ENCODE measurements at regions not wholly inside any gene's neighbourhood (a gene's known extent, or its start where the extent isn't known, plus 50 kb on each side); places are given as distances from the start of the nearest gene placed in this dataset.

DNA sequence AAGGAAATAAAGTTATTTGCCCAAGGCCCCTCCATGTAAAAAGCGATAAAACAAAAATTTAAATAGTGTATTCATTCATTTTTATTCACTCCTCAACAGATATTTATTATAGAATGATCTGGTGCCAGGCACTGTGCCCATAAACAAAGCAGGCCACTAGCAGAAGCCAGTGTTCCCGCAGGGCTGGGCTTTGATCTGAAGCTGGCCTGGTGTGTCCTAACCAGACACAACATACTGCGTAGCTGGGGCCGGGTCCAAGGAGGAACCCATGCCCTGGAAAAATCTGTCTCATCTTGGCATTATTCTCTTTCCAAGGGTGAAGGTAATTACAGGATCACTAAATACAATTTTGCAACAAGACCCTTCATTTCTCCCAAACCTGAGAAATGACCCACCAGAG lies 537.4 kb upstream of the CDH5 start:
- H3K4me3 ChIP-seq (replicated peaks; ENCODE audit: low read depth, low read length) = no peak overlapping the region
- TF ChIP-seq, protein P1, sequence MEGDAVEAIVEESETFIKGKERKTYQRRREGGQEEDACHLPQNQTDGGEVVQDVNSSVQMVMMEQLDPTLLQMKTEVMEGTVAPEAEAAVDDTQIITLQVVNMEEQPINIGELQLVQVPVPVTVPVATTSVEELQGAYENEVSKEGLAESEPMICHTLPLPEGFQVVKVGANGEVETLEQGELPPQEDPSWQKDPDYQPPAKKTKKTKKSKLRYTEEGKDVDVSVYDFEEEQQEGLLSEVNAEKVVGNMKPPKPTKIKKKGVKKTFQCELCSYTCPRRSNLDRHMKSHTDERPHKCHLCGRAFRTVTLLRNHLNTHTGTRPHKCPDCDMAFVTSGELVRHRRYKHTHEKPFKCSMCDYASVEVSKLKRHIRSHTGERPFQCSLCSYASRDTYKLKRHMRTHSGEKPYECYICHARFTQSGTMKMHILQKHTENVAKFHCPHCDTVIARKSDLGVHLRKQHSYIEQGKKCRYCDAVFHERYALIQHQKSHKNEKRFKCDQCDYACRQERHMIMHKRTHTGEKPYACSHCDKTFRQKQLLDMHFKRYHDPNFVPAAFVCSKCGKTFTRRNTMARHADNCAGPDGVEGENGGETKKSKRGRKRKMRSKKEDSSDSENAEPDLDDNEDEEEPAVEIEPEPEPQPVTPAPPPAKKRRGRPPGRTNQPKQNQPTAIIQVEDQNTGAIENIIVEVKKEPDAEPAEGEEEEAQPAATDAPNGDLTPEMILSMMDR (IDR thresholded peaks at IDR 0.05; ENCODE audit: low read depth, low read length, missing control alignments) = no peak
- no peak for DNase-seq (ENCODE audit: extremely low read depth, low read depth)

DNA sequence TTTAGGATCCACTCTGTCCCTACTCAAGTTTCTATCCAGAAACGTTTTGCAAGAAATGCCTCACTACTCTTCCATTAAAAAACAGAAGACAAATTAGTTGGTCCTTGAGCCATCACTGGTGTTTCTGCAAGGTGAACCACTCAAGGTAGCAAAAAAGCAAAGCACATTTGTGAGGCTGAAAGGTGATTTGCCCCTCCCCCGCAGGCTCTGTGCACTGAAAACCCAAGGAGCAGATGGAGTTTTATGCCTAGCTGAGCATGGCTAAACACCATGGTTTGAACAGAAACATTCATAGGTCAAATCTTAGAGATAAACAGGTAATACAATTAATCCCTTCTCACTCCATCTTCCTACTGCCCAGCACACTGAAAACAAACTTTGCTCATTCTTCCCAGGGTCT lies 538.2 kb upstream of the CDH5 start:
- H3K4me3 ChIP-seq (replicated peaks; ENCODE audit: low read depth, low read length) = no peak overlapping the region
- TF ChIP-seq, protein P1 (IDR thresholded peaks at IDR 0.05; ENCODE audit: low read depth, low read length, missing control alignments) = no peak
- DNase-seq (ENCODE audit: extremely low read depth, low read depth) = no peak

DNA sequence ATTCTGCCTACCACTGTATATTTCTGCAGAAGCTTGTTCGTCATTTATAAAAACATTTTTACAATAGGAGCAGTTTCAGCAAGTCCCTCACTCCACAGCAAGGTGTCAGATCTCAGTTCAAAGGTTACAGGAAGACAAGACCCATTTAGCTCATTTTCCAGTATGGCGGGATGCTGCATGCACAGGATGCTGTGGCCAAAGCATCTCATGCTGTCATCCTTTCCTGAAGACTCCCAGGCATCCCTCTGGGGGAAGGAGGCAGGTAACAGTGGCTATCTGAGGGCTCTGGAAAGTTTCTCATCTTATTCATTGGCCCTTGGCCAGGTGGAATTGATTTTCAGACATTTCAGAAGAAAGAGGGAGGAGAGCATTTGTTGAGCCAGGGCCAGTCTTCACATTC lies 539.3 kb upstream of the CDH5 start:
- DNase-seq (ENCODE audit: extremely low read depth, low read depth) = no peak
- TF ChIP-seq, protein P1 (IDR thresholded peaks at IDR 0.05; ENCODE audit: low read depth, low read length, missing control alignments) = no peak
- no peak overlapping the region for H3K4me3 ChIP-seq (replicated peaks; ENCODE audit: low read depth, low read length)

DNA sequence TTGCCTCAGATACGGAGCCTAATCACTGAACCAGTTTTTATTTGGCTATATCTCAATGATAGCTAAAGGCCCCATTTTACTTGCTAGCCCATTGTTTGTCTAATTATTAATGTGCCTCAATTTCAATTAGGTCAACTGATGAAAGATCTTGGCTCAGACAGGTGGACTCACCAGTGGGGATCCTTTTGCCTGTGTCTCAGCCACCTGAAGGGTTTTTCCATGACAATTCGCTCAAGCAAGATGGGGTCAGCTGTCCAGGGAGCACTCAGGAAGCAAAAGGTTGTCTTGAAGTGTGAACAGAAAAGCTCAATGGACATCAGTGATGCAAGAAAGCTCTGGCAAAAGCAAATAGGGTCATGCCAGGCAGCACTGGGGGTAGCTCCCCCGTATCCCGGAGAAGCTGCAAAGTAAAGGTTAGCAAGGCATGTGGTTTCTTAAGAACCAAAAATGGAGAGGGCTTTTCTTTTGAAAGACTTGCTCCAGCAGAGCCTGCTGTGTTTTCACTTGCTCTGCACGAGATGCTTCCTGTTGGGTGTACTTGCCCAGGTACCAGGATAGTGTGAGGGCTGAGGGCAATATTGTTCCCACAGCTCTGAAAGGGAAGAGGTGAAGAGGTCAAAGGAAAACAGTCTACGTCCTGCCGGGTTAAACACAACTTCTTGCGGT lies 541.2 kb upstream of the CDH5 start:
- H3K4me3 ChIP-seq (replicated peaks; ENCODE audit: low read depth, low read length) = no peak overlapping the region
- TF ChIP-seq, protein P1 (IDR thresholded peaks at IDR 0.05; ENCODE audit: low read depth, low read length, missing control alignments) = no peak
- no peak for DNase-seq (ENCODE audit: extremely low read depth, low read depth)

DNA sequence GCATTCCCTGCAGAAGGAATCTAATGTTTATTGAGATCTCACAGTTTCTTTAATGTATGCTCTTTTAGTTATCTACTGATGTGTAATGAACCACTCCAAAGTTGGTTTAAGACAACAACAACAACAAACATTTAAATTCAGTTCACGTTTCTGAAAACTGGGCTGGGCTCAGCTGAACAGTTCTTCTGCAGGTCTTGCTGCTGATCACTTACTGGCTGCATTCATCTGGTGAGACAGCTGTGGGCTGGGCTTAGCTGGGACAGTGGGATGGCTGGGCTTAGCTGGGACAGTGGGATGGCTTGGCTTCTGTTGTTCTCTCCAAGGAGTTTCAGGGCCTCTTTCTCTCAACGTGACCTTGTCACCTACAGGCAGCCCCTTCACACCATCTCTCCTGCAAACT lies 544.3 kb upstream of the CDH5 start:
- TF ChIP-seq, protein P1 (IDR thresholded peaks at IDR 0.05; ENCODE audit: low read depth, low read length, missing control alignments) = no peak
- no peak for DNase-seq (ENCODE audit: extremely low read depth, low read depth)
- no peak overlapping the region for H3K4me3 ChIP-seq (replicated peaks; ENCODE audit: low read depth, low read length)

DNA sequence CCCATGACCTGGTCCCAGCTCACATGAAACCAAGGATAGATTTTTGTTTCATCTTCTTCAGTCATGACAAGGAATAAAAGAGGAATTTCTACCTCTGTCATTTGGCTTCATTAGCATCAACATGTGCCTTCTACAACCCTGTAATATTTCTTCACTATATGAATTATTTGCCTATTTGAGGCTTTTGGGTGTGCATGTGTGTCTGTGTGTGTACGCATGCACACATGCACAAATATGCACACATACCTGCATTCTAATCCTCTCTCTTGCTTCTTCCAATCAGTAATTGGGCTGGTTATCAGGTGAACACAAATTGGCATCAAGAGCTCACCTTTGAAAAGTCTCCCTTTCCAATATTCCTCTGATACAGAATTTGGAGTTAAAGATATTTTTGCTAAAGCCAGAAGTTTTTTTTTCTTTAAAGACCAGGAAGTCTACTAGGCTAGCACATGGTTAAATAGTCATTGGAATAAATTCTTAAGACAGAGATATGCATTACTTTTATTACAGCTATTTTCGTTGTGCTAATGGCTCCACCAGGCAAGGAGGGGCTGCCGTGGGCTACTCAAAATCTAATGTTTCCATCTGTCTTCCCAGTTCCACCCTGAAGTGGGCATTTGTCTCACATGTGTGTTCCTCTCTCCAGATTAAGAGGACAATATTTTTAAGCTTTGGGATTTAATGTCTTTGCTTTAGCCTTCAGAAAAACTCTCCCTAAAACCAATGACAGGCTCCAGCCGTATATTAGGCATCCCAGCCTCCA lies 547.2 kb upstream of the CDH5 start:
- TF ChIP-seq, protein P1 (IDR thresholded peaks at IDR 0.05; ENCODE audit: low read depth, low read length, missing control alignments) = no peak
- DNase-seq (ENCODE audit: extremely low read depth, low read depth) = no peak
- no peak overlapping the region for H3K4me3 ChIP-seq (replicated peaks; ENCODE audit: low read depth, low read length)
